GM10266 (cell line): ENCODE measurements at regions not wholly inside any gene's neighbourhood (a gene's known extent, or its start where the extent isn't known, plus 50 kb on each side); places are given as distances from the start of the nearest gene placed in this dataset.

ENCODE experiments used
- DNase-seq: peaks from one replicate; pipeline ENCODE4 v3.0.0; 2012; ENCODE audit errors: extremely low spot score
- CTCF ChIP-seq: IDR thresholded peaks from 2 replicates; pipeline ENCODE4 v1.5.1; 2012; ENCODE audit warnings: mild to moderate bottlenecking, low read depth; ENCODE audit not compliant: control insufficient read depth, insufficient read depth; ENCODE audit errors: missing control alignments

DNA sequence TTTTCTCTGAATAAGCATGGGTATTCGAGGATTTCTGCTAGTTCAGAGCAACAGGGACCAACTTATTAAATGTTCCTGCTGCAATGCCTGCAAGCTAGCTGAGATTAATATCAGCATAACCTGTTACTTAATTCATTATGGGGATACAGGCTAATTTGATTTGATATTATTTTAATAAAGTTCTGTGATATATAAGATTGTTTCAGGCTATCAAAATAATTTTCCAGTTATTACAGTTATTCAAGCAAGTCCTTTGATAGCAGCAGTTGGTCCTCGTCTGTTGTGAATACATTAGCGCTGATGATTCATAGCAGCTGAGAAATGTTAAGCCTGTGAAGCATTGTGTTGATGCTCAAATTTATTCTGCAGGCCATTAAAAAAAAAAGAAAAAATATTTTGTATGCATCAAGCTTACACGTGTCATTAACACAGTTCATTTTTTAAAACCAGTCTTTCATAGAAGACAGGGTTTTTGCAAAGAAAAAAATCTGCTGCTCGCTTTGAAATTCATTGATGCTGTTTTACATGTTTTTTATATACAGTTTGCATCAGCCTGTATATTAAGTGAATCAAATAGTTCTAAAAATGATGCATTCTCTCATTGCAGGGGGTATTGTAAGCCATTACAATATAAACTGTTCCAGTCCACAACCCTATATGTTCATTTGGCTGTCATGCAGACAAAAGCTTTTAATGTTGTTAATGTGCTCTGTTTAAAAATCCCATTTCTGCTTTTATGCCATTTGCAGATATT, 482.5 kb downstream of the BCL11A start:
- no peak for TF ChIP-seq CTCF
- no peak for DNase-seq

DNA sequence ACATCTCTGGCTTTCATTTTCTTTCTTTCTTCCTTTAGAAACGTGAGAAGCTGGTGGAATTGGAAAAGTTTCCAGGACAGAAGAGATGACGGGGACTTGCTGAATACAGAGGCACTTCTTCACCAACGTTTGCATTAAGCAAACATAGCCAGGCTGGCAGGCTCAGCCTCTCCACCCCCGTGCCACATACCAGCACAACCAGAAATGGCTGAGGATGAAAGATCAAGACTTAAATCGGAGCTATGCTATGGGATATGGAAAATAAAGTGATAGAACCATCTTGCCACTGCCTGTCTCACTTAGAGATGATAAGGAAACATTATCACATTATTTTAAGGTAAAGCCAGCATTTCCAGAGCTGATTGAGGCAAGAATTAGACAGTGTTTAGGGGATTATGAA, 483.3 kb downstream of the BCL11A start:
- DNase-seq, result no peak
- TF ChIP-seq CTCF, result no peak

DNA sequence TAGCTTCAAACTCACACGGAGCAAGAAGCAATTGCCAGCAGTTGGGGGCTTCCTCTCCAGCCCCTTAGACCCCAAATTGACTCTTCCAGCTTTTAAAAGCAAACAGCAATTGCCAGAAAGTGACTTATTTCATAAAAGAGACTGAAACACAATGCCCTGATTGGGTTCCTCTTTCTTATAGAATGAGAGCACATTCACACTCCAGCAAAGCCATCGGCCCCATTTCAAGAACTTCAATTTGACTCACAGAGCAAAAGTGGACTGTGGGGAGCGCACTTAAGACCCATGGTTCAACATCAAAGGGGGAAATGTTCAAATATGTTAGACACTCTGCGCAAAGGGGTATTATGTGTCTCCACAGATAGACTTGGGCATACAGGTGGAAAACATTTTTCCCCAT, 484.7 kb downstream of the BCL11A start:
- TF ChIP-seq CTCF, result no peak
- no peak for DNase-seq

GRCh38 chr2:60067006-60067405, 486.4 kb downstream of the BCL11A start:
- no peak for DNase-seq
- no peak for TF ChIP-seq CTCF

GRCh38 chr2:60066096-60066839, 487.2 kb downstream of the BCL11A start:
- no peak for DNase-seq
- no peak for TF ChIP-seq CTCF

DNA sequence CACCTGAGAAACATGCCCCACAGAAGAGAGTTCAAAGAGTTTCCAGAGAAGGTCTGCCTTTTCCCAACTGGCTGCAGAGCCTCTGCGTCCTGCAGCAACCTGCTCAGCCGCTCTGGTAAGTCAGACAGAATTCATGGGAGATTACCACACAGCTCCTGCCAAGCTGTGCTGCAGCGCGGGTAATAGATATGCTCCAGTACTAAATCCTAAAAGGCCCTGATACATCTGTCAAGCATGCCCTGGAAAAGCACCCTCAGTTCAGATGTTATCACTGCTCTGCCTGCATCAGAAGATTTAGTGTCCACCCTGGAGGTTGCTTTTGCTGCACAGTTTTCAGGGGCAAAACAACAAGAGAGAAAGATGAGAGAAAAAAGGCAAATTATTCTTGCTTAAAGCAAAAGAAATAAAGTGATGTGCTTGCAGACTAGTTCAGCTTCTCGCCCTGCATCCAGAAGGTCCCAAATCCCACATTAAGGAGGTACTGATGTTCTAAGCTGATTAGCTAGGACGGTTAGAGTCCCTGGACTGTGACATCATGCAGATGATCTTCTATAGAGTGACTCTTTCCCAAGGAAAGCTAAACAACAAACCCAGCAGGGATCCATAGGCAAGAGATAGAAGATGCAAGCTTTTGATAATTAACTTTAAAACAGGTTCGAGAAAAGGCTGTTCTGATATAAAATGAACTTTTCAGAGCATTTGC, 488.6 kb downstream of the BCL11A start:
- TF ChIP-seq CTCF, result no peak
- no peak for DNase-seq
